D721Med (cell line): ENCODE measurements at regions not wholly inside any gene's neighbourhood (a gene's known extent, or its start where the extent isn't known, plus 50 kb on each side); places are given as distances from the start of the nearest gene placed in this dataset.

Experiments used
- DNase-seq: peaks from one replicate; pipeline ENCODE4 v3.0.0; 2011; ENCODE audit warnings: low spot score; ENCODE audit not compliant: insufficient read length
- FAIRE-seq: peaks from 2 replicates; lab custom pipeline; 2011; peaks lifted over from hg19 to GRCh38; lab: Jason Lieb, UNC
- TF ChIP-seq, protein P1 (sequence below): IDR thresholded peaks from 2 replicates; pipeline ENCODE4 v1.5.1; 2012; ENCODE audit warnings: mild to moderate bottlenecking, control low read depth; ENCODE audit not compliant: insufficient read depth; ENCODE audit errors: missing control alignments

- FAIRE-seq = no peak
- TF ChIP-seq, protein P1, sequence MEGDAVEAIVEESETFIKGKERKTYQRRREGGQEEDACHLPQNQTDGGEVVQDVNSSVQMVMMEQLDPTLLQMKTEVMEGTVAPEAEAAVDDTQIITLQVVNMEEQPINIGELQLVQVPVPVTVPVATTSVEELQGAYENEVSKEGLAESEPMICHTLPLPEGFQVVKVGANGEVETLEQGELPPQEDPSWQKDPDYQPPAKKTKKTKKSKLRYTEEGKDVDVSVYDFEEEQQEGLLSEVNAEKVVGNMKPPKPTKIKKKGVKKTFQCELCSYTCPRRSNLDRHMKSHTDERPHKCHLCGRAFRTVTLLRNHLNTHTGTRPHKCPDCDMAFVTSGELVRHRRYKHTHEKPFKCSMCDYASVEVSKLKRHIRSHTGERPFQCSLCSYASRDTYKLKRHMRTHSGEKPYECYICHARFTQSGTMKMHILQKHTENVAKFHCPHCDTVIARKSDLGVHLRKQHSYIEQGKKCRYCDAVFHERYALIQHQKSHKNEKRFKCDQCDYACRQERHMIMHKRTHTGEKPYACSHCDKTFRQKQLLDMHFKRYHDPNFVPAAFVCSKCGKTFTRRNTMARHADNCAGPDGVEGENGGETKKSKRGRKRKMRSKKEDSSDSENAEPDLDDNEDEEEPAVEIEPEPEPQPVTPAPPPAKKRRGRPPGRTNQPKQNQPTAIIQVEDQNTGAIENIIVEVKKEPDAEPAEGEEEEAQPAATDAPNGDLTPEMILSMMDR = no peak
- no peak for DNase-seq
Observed at GRCh38 chrX:125826774-125827451, 339.2 kb downstream of the DCAF12L2 start.

GRCh38 chrX:125846271-125846670 lies 319.8 kb downstream of the DCAF12L2 start:
- no peak for DNase-seq
- TF ChIP-seq, protein P1 = no peak
- no peak for FAIRE-seq

- FAIRE-seq (no peak), DNase-seq (no peak)
- TF ChIP-seq, protein P1 = no peak
Observed at GRCh38 chrX:125850693-125851092, 315.4 kb downstream of the DCAF12L2 start.

DNA sequence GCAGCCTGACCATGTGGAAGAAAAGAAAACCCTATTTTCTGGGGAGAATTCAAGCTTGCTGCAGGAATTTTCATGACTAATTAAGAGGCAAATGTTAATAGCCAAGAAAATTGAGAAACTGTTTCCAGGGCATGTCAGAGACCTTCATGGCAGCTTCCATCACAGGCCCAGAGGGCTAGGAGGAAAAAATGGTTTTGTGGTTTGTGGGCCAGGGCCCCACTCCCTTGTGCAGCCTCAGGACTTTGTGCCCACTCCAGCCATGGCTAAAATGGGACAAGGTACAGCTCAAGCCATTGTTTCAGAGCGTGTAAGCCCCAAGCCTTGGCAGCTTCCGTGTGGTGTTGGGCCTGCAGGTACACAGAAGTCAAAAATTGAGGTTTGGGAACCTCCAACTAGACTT lies 282.9 kb downstream of the DCAF12L2 start:
- FAIRE-seq (no peak), DNase-seq (no peak)
- TF ChIP-seq, protein P1 = no peak

DNA sequence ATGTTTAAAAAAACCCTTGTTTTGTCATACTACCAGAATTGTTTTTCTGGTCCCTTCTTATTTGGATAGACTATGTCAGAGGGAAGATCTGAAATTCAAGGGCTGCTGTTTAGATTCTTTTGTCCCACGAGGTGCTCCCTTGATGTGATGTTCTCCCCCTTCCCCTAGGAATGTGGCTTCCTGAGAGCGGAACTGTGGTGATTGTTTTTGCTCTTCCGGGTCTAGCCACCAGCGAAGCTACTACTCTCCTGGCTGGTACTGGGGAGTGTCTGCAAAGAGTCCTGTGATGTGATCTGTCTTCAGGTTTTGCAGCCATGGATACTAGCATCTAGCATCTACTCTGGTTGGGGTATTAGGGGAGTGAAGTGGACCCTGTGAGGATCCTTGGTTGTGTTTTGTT lies 271.1 kb downstream of the DCAF12L2 start:
- TF ChIP-seq, protein P1 = no peak
- DNase-seq (no peak), FAIRE-seq (no peak)

- FAIRE-seq (no peak), DNase-seq (no peak)
- TF ChIP-seq, protein P1 = no peak
Observed at GRCh38 chrX:125895518-125895917, 270.6 kb downstream of the DCAF12L2 start.

- no peak for DNase-seq
- TF ChIP-seq, protein P1 = no peak
- FAIRE-seq = no peak
Observed at GRCh38 chrX:125926295-125926694, 239.8 kb downstream of the DCAF12L2 start.
